Glutamatergic neuron (in vitro differentiated cells): ENCODE measurements at regions not wholly inside any gene's neighbourhood (a gene's known extent, or its start where the extent isn't known, plus 50 kb on each side); places are given as distances from the start of the nearest gene placed in this dataset.

Experiments
- DNase-seq: peaks from one replicate; pipeline ENCODE4 v3.0.0; 2022
- H3K27ac Mint-ChIP-seq: one replicate; pipeline ENCODE4 v1.8.0; 2020; ENCODE audit warnings: mild to moderate bottlenecking, mixed read lengths, inconsistent platforms; ENCODE audit not compliant: unreplicated experiment
- H3K27me3 Mint-ChIP-seq: one replicate; pipeline ENCODE4 v1.8.0; 2020; ENCODE audit warnings: mild to moderate bottlenecking, moderate library complexity, mixed read lengths, inconsistent platforms; ENCODE audit not compliant: unreplicated experiment
- H3K36me3 Mint-ChIP-seq: one replicate; pipeline ENCODE4 v1.8.0; 2020; ENCODE audit warnings: mild to moderate bottlenecking, mixed read lengths, inconsistent platforms; ENCODE audit not compliant: unreplicated experiment
- H3K4me1 Mint-ChIP-seq: one replicate; pipeline ENCODE4 v1.8.0; 2020; ENCODE audit warnings: mild to moderate bottlenecking, low read depth, mixed read lengths, inconsistent platforms; ENCODE audit not compliant: unreplicated experiment
- H3K4me3 Mint-ChIP-seq: one replicate; pipeline ENCODE4 v1.8.0; 2020; ENCODE audit warnings: mild to moderate bottlenecking, mixed read lengths, inconsistent platforms; ENCODE audit not compliant: unreplicated experiment
- H3K9me3 Mint-ChIP-seq: one replicate; pipeline ENCODE4 v1.8.0; 2020; ENCODE audit warnings: mild to moderate bottlenecking, moderate library complexity, mixed read lengths, inconsistent platforms; ENCODE audit not compliant: unreplicated experiment
- CTCF ChIP-seq: fragments of 200-600 bp; sonication (generic); IDR thresholded peaks from one replicate; pipeline ENCODE4 v1.5.0; 2021; ENCODE audit not compliant: partially characterized antibody, unreplicated experiment

GRCh38 chr11:23399995-23400394 lies 539.7 kb upstream of the CCDC179 start:
- Mint-ChIP-seq H3K27me3 (no peaks in the 10 kb centered on the region), H3K4me3 (no peak overlapping the region), H3K27ac (no peak overlapping the region), H3K4me1 (no peaks in the 10 kb centered on the region), H3K9me3 (peaks cover 8% of the 10 kb centered on the region), H3K36me3 (peaks cover 4% of the 10 kb centered on the region)
- DNase-seq = no peak
- no peak for TF ChIP-seq CTCF

GRCh38 chr11:23403210-23404185 lies 543.2 kb upstream of the CCDC179 start:
- no peaks in the 10 kb centered on the region for H3K27me3 Mint-ChIP-seq
- DNase-seq = no peak
- peaks cover 10% of the 10 kb centered on the region for H3K9me3 Mint-ChIP-seq
- H3K4me1 Mint-ChIP-seq = no peaks in the 10 kb centered on the region
- TF ChIP-seq CTCF = no peak
- no peak overlapping the region for H3K27ac Mint-ChIP-seq
- H3K36me3 Mint-ChIP-seq = peaks cover 4% of the 10 kb centered on the region
- no peak overlapping the region for H3K4me3 Mint-ChIP-seq

DNA sequence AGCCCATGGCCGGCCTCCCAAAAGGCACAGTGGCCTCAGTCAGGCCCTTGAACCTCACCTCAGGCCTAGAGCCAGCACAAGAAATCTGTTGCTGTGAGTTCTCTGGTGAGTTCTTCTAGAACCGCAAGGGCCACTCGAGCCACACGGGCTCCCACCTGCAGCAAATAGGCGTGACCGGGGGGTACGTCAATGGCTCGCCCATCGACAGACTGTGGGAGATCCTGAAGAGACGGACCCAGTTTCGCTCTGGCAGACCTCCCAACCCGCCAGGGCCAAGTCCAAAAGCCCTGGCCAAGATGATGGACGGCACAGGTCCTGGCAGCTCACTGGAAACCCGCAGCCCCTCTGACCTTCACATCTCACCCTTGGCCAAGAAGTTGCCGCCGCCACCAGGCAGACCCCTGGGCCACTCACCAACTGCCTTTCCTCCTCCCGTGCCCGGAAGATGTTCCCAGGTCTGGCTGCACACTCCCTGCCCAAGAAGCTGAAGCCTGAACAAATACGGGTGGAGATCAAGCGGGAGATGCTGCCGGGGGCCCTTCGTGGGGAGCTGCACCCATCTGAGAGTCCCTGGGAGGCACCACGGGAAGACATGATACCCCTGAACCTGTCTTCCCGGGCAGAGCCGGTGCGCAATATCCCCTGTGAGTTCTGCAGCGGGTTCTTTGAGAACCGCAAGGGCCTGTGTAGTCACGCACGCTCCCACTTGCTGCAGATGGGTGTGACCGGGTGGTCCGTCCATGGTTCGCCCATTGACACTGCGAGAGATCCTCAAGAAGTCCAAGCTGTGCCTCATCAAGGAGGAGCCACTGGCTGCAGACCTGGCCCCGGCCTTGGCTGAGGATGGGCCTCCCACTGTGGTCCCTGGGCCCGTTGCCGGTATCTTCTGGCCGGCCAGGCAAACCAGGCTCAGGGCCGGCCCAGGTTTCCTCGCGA lies 544.2 kb upstream of the CCDC179 start:
- Mint-ChIP-seq H3K4me1 (no peaks in the 10 kb centered on the region), H3K9me3 (peaks cover 10% of the 10 kb centered on the region), H3K27ac (no peak overlapping the region), H3K27me3 (no peaks in the 10 kb centered on the region), H3K36me3 (peaks cover 4% of the 10 kb centered on the region), H3K4me3 (no peak overlapping the region)
- TF ChIP-seq CTCF = no peak
- no peak for DNase-seq

DNA sequence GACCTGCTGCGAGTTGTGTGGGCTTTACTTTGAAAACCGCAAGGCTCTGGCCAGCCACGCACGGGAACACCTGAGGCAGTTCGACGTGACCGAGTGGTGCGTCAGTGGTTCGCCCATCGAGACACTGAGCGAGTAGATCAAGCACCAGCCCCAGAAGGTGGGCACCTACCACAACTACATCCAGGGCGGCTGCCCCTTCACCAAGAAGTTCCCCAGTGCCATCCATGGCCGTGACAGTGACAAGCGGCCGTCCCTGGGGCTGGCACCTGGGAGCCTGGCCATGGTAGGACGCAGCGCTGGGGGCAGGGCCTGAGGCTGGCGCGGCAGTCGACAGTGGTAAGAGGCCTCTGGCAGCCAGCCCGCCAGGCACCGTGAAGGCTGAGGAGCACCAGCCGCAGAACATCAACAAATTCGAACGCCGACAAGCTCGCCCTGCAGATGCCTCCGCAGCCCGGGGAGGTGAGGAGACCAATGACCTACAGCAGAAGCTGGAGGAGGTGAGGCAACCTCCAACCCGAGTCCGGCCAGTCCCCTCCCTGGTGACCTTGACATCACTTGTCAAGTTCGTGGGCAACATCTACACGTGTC lies 545.2 kb upstream of the CCDC179 start:
- H3K36me3 Mint-ChIP-seq = peaks cover 4% of the 10 kb centered on the region
- H3K27me3 Mint-ChIP-seq = peaks cover 3% of the 10 kb centered on the region
- no peak for TF ChIP-seq CTCF
- H3K4me3 Mint-ChIP-seq = no peak overlapping the region
- H3K27ac Mint-ChIP-seq = no peak overlapping the region
- H3K9me3 Mint-ChIP-seq = peaks cover 10% of the 10 kb centered on the region
- no peak for DNase-seq
- H3K4me1 Mint-ChIP-seq = no peaks in the 10 kb centered on the region
